Effector CD8-positive, alpha-beta T cell (primary cell): ENCODE measurements at regions not wholly inside any gene's neighbourhood (a gene's known extent, or its start where the extent isn't known, plus 50 kb on each side); places are given as distances from the start of the nearest gene placed in this dataset.

Experiments used
- DNase-seq: peaks from one replicate; lab custom pipeline; 2025; lab: John Stamatoyannopoulos, UW

DNA sequence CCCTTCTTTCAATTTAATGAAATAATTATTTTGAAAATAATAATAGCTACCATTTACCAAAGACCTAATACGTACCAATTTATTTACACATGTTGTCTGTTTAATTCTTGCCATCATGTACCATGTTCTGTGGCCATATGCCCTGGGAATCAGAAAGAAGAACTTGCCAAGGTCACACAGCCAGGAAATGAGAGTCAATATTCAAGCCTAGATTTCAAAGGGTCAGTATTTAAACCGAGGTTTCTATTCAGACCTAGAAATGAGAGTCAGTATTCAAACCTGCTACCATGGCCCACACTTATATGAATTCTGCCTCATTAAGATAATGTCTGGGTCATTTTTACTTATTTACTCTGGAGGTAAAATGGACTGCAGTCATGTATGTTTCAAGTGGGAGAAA is 103.6 kb upstream of the TBL1XR1 start:
- no peak for DNase-seq

DNA sequence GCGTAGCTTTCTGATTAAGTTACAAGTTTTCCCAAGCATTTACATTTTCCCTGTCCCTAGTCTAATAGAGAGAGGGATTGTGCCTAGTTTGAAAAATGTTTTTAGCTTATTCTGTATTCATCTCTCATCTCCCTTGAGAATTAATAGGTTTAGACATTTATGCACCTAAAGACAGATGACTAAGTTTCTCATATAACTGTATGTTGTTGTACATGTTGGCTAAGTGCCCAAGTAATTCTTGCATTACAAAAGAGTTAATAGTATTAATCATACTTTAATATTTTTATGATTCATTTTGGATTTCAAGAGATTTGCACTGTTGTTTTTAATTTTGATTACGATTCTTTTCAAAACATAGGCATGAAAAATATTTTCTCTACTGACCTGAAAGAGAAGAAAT is 109.0 kb upstream of the TBL1XR1 start:
- DNase-seq: no peak

DNA sequence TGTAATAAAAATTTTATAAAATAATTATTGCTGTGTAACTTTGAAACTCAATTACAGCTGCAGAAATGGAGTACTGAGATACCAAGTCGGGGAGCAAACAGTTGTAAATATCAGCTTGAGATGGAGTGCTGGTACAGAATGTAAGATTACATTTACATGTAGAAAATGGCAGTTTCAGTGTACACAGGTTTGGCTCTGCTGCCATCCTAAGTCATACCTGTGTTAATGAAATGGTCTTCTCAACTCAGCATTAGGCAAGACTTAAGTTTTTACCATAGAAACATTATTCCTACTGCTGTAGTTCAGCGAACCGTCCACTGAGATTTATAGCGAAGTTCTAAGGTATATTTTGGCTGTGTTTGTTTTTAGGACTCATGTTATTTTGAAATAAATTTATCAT is 110.1 kb upstream of the TBL1XR1 start:
- no peak for DNase-seq

DNA sequence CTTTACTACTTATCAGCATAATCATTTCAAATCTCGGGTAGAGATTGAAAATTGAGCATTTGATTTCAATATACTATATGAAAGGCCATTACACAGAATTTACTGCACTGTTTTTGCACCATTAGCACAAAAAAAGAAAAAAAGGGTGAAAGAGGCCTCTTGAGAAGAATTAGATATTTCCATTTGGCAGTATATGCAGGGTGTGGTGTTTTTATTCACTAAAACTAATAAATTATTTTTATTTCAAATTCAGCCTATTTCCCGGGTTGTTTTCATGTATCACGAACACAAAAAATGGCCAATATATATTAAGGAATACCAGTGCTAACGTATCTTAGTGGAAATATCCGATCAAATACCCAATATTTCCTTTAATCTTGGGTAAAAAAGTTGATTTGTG is 110.5 kb upstream of the TBL1XR1 start:
- no peak for DNase-seq

DNA sequence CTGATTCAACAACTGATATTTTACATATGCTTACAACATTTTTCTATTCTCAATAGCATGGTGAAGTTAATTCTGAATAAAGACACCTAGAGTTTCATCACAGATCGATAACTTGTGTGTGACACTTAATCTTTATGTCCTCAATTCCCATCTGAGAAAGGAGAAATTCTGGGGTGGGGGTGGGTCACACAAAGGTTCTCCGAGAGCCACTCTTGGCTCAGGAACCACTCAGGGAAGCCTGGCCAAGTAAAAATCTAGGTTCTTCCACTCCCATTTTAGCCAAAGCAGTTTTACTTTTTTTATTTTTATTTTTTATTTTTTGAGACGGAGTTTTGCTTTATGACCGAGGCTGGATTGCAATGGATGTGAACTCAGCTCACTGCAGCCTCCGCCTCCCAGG is 111.0 kb upstream of the TBL1XR1 start:
- DNase-seq: no peak

DNA sequence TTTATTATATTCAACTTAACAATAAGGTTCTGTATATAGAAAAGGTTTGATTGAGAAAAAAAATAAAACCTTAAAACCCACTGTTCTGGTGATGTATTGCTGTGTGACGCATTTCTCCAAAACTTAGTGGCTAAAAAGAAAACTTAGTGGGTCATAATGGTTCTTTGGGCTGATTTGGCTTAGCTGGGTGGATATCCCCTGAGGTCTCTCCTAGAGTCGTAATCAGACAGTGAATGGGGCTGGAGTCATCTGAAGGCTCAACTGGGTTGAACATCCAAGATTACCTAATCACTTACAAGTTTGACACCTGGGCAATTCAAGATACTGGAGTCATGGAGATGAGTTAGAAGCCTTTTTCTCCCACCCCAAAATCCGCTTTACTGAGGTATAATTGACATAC is 111.6 kb upstream of the TBL1XR1 start:
- DNase-seq: no peak

DNA sequence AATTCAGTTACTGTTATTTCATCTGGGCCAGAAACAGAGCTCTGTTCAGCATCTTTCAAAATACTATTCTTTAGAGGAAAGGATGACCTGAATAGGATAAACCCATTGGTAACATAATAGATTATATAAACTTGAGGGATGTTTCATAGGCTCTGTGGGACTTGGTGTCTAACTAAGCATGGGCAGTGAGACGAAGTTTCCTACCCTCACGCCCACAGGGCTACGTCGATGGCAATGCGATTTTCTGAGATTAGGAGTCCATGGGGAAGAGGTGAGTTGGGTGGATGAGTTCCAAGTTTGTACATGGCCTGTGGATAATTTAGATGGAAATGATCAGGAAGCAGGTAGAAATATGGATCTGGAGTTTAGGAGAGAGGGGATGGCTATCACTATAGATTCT is 115.2 kb upstream of the TBL1XR1 start:
- no peak for DNase-seq

DNA sequence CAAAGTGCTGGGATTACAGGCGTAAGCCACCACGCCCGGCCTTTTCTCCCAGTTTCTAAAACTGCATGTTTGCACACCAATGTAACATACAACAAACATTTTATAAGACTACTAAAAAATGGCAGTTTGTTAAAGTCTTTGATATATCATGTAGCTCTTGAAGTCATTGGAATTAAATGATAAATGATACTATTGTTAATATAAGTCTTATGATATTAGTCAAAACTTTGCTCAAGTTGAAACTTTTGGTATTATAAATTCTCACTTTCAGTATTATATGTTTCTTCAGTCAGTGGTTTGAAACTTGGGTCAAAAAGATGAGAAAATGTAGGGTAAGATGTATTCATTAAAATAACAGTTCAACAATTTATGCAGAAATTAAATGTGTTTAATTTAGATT is 117.6 kb upstream of the TBL1XR1 start:
- no peak for DNase-seq

DNA sequence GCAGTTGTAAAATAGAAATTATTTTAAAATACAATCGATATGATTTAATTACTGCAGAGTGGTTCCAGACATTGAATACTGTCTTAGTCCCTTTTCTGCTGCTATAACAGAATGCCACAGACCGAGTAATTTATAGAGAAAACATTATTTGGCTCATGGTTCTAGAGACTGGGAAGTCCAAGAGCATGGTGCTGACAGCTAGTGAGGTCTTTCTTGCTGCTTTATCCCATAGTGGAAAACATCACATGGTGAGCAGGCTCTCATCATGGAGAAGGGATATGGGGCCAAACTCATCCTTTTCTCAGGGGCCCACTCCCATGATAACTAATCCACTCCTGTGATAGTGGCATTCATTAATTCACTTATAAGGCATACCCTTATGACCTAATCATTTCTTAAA is 120.0 kb upstream of the TBL1XR1 start:
- DNase-seq: no peak

DNA sequence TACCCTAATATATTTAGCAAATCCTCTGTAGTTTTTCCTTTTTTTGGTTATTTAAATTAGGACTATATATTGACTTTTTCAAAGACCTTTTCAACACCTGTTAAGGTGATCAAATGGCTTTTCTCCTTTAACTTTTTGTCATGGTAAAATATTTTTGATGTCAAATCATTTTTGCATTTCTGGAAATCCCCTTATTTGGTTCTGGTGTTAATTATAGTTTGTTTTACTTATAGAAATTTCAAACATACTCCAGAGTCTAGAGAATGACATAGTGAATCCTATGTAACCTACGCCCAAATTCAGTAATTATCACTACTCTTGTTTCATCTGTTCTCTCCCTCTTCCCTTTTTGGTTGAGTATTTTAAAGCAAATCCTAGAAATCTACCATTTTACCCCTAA is 121.3 kb upstream of the TBL1XR1 start:
- no peak for DNase-seq

DNA sequence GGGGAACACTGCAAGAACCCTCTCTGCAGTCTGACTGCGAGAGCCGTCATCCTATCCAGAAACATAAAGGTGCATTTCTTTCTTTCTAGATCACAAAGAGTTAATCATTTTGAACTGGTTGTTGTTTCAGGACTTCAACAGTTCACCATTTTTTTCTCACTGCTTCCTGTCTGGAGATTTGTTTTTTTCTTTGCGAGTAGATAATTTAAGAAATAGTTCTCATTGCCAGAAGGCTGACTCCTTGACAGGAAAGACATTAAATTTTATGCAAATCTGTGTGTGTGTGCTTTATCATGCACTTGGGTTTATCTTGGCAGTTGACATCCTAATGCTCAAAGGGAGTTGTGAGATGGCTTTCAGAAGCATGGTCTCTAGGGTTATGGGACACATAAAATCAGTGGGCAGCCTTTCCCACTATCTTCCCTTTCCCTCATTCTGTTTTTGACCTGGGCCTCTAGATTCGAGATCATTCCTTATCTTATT is 123.5 kb upstream of the TBL1XR1 start:
- no peak for DNase-seq

DNA sequence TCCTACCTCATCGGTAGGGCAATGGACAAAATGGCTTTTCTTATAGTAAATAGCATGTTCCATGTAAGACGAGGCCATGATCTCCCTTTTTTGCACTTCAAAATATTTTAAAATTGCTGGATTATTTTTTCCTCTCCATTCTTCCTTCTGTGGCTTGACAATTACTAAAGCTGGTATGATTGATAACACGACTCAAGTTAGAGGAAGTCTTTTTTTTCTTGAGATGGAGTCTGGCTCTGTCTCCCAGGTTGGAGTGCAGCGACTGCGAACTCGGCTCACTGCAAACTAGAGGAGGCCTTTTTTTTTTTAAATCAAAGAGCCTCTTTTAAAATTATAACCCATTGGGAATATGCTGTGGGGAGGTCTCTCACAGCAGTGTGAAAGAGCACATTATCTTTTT is 124.5 kb upstream of the TBL1XR1 start:
- DNase-seq: no peak

DNA sequence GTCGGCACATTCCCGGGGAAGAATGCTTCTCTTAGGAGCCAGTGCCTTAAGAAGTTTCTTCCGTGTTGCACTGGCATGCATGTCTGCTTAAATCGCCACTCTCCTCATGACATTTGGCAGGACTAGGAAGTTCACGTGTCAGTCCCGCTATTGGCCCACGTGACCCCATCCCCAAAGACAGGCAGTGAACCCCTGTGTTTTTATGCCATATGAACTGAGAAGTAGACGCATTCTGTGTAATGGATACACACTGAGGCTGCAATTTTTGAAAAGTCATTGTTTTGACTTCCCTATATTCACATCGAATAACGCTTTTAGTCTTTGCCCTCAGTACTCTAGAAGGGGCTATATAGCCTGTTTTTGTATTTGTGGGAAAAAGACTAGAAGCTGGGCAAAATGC is 125.6 kb upstream of the TBL1XR1 start:
- DNase-seq: no peak

DNA sequence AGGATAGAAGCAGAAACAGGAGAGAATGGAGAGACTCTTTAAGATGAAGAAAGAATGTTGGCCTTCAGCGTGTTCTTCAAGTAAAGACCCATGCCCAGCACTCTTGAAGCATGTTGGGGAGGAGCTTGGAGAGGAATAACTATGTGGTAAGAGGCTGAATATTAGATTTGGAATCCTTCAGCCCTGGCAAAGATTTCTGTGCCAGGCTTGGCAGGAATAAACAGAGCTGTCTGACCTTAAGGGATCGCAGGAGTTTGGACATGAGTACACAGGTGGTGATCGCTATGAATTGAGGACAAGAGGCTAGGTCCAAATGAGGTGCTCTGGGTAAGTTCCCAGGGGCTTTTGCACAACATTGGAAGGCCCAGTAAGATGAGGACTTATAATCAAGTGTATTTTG is 132.6 kb upstream of the TBL1XR1 start:
- no peak for DNase-seq

DNA sequence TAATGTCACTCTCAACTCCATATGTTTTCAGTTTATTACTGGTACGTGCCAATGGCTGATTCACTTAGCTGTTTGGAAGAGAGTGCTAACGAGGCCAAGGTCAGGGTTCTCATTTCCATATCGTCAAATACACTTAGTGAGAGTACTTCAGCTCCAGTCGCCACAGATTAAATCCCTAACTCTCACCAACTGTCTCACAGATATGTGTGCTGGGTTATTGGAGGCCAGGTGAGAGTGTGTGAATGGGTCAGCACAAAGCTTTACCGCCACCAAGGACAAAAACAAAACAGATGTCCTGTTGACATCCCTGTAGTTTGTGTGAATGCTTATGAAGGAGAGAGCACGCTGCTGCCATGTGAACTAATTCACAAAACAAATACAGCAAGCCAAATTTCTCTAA is 133.5 kb upstream of the TBL1XR1 start:
- no peak for DNase-seq

DNA sequence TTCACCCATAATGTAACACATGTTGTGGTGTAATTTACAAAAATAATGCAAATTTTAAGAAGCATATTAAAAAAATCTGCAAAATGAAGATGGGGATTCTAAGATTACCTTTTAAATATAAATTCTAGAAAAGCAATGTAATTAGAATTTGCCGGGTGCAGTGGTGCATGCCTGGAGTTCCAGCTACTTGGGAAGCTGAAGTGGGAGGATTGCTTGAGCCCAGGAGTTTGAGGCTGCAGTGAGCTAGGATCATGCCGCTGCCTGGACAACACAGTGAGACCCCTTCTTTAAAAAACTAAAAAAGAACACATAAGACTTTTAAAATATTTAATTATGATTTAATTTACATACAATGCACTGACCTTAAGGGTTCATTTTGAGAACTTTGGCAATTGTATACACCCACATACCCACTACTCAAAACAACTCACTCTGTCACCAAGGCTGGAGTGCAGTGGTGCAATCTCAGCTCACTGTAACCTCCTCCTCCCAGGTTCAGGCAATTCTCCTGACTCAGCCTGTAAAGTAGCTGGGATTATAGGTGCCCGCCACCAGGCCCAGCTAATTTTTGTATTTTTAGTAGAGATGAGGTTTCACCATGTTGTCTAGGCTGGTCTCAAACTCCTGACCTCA is 134.0 kb upstream of the TBL1XR1 start:
- DNase-seq: no peak

DNA sequence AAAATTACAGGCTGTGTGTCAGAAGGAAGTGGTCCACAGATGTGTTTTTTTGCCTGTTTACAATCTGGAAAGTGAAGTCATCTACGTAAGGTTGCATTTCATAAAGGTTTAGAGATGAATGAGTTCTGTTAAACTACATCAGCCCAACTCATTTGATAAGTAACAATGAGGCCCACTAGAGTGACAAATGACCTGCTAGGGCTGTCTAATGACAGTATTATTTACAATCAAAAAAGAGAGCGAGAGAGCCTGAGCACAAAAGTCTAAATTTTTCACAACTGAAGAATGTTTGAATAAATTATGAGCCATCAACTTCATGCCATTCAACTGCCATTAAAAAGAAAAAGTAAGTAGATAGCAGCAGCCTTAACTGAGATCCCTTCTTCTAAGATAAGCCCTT is 135.7 kb upstream of the TBL1XR1 start:
- DNase-seq: no peak

DNA sequence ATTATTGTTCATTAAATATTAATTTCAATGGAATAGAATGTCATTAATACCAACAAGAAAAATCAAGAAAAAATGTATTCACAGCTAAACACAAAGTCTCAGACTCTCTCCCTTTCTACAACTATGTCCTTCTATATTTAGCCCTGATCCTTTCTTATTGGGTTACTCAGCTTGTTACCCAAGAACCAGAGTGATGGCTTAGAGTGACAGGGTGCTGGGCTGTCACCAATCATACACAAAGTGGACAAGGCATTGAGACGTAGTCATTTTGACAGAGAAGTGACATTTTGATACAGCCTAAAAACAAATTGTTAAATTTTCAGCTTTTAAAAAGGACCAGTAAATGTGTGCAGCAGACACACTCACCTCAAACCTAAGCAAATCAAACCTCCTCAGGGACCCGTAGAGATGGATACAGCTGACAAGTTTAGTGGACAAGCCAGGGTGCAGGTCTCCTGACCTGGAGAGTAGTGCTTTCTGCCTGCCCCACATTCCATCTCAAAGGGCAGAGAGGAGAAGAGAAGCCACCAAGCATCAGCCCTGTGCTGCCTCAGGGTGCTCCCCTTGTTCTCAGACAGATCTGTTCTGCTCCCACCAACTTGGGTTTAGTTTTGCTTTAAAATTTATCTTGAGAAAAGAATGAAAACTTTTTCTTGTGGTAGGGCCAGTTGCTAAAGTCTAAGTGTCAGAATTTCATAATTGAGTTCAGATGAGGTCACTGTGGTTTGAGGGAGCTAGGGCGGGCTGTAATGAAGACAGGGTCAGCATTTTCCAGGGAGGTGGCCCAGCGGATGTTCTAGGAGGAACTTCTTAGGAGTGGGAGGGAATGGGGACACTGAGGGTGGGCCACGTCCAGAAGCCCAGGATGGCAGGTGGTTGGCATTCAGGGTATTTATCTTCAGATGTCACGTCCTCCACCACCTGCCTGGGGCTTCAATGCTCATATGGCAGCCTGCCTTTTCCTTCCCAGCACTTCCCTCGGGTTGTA is 136.5 kb upstream of the TBL1XR1 start:
- DNase-seq: no peak

DNA sequence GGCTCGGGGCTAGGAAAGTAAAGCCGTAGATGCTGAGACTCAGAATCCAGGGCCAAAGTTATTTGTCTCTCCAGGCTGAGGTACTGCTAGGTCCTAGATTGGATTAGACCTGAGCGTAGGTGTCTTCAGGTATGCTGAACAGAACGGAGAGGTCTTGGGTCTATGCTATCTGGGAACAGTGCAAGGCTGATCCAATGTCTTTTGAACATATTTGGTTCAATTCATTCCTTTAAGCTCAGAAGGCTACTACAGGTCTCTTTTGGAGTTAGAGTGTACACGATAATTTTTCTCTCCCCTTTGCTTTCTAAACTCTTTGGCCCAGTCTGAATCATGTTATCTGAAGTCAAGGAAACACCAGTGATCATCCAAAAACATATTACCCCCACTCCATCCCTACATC is 137.5 kb upstream of the TBL1XR1 start:
- no peak for DNase-seq

DNA sequence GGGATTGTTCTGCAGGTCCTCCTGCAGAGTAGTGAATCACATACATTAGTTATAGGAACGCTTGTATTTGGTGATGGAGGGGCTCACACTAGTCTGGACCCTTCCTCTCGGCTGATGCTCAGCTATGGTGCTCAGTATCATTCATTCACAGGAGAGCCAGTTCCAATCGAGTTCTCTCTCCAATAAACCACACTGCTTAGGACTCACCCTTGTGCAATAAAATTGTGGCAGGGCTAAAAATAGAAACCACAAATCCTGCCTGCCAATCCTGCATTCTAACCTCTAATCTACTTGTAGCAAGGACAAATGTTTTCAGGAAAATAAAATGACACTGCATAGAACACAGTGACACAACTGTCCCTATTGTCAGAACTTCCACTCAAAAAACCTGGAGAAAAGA is 138.4 kb upstream of the TBL1XR1 start:
- no peak for DNase-seq

DNA sequence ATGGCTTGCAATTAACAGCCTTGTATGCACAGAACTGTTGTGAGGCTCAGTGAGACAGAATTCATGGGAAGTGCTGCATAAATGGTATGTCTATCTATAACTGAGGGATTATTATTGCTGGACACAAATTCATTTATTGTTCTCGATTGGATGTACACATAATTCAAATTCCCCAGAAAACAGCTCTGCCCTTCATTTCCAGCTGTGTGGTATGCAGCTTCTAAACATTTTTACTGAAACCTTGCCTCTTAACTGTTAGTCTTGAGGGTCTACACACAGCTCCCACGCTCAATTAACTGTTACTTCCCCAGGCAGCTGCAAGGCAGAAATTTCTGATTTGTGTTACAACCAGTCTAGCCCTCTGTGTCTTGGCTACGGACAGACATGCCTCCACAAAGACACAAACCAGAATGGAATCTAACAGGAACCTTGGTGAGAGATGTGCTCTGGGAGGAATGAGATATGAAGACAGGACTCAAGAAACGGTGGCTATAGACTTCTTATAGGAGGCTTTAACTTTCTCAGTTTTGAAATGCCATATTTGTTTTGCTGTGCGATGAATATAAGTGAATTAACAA is 139.7 kb upstream of the TBL1XR1 start:
- no peak for DNase-seq

DNA sequence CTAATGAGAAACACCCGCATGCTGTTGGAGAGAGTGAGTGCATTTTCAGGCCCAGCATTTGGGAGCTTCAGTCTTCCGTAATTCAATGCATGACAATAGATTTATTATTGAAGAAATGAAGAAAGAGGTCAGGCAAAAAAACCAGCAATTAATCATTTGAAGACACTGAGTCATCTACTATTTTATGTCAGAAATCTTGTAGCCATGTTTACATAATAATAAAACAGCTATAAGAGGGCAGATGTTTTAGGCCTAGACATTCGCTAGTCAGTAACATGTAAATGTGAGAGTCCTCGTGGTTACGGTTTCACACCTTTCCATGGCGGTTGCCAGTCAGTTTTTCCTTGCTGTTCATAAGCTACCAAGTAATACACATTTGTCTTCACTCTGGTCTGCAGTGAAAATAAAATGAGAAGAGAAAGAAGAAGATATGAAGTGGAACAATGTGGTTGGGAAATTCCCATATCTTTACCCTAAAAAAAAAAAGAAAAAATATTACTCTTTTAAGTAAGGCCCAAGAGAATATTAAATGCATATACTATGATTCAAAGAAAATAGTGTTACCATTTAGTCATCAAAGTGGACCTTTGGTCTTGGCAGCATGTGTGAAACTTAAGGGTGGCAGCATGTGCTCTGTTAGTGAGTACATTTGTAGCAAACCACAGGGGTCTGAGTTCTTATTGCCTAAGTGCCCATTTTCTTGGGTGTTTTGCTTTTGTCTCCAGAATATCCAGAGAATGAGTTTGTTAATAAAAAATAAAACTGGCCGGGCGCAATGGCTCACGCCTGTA is 140.5 kb upstream of the TBL1XR1 start:
- no peak for DNase-seq
